H9 (cell line): ENCODE measurements at regions not wholly inside any gene's neighbourhood (a gene's known extent, or its start where the extent isn't known, plus 50 kb on each side); places are given as distances from the start of the nearest gene placed in this dataset.

Experiments
- DNase-seq: peaks from one replicate; pipeline ENCODE4 v3.0.0-alpha.2; 2017
- H2AFZ ChIP-seq: one replicate; pipeline ENCODE4 v1.6.1; 2013; ENCODE audit warnings: mild to moderate bottlenecking, low read length, control low read depth, moderate library complexity
- H2AK5ac ChIP-seq: 2 replicates; pipeline ENCODE4 v1.6.1; 2013; ENCODE audit warnings: low read length, control low read depth, mixed read lengths; ENCODE audit not compliant: insufficient read length
- H2BK120ac ChIP-seq: one replicate; pipeline ENCODE4 v1.6.1; 2013; ENCODE audit warnings: low read depth, mild to moderate bottlenecking, low read length, control low read depth, inconsistent platforms; ENCODE audit not compliant: poor library complexity, severe bottlenecking
- H2BK12ac ChIP-seq: 2 replicates; pipeline ENCODE4 v1.6.1; 2013; ENCODE audit warnings: low read length, control low read depth, mixed read lengths, low read depth; ENCODE audit not compliant: insufficient read length
- H2BK15ac ChIP-seq: 2 replicates; pipeline ENCODE4 v1.6.1; 2013; ENCODE audit warnings: low read depth, low read length, control low read depth
- H2BK20ac ChIP-seq: one replicate; pipeline ENCODE4 v1.6.1; 2013; ENCODE audit warnings: low read depth, mild to moderate bottlenecking, low read length, control low read depth, inconsistent platforms; ENCODE audit not compliant: poor library complexity, severe bottlenecking
- H2BK5ac ChIP-seq: 2 replicates; pipeline ENCODE4 v1.6.1; 2013; ENCODE audit warnings: low read length, control low read depth, mixed read lengths; ENCODE audit not compliant: insufficient read length
- H3K14ac ChIP-seq: 2 replicates; pipeline ENCODE4 v1.6.1; 2013; ENCODE audit warnings: low read length, control low read depth; ENCODE audit not compliant: insufficient read depth
- H3K18ac ChIP-seq: 2 replicates; pipeline ENCODE4 v1.6.1; 2013; ENCODE audit warnings: low read depth, mild to moderate bottlenecking, mixed read lengths, low read length, control low read depth; ENCODE audit not compliant: insufficient read length
- H3K23ac ChIP-seq: 2 replicates; pipeline ENCODE4 v1.6.1; 2013; ENCODE audit warnings: low read length, control low read depth, mixed read lengths, low read depth; ENCODE audit not compliant: insufficient read length
- H3K23me2 ChIP-seq: 2 replicates; pipeline ENCODE4 v1.6.1; 2013; ENCODE audit warnings: low read depth, mild to moderate bottlenecking, mixed read lengths, low read length, control low read depth; ENCODE audit not compliant: insufficient read length, poor library complexity, severe bottlenecking
- H3K27ac ChIP-seq: 2 replicates; pipeline ENCODE4 v1.5.1; 2013; ENCODE audit warnings: low read length, control low read depth, mixed read lengths, low read depth; ENCODE audit not compliant: insufficient read length
- H3K27me3 ChIP-seq: 2 replicates; pipeline ENCODE4 v1.6.1; 2013; ENCODE audit warnings: low read length, control low read depth, inconsistent platforms; ENCODE audit not compliant: insufficient read depth
- H3K4ac ChIP-seq: 2 replicates; pipeline ENCODE4 v1.6.1; 2013; ENCODE audit warnings: low read depth, mild to moderate bottlenecking, control low read depth, inconsistent platforms, low read length, moderate library complexity
- H3K4me1 ChIP-seq: 2 replicates; pipeline ENCODE4 v1.6.1; 2013; ENCODE audit warnings: low read length, control low read depth, inconsistent platforms; ENCODE audit not compliant: insufficient read depth
- H3K4me2 ChIP-seq: 2 replicates; pipeline ENCODE4 v1.6.1; 2013; ENCODE audit warnings: low read length, control low read depth, mixed read lengths; ENCODE audit not compliant: insufficient read length, insufficient read depth
- H3K56ac ChIP-seq: 2 replicates; pipeline ENCODE4 v1.6.1; 2013; ENCODE audit warnings: low read depth, mild to moderate bottlenecking, mixed read lengths, low read length, control low read depth; ENCODE audit not compliant: insufficient read length
- H3K79me1 ChIP-seq: 2 replicates; pipeline ENCODE4 v1.6.1; 2013; ENCODE audit warnings: low read depth, mild to moderate bottlenecking, moderate library complexity, low read length, control low read depth, inconsistent platforms; ENCODE audit not compliant: insufficient read depth, poor library complexity, severe bottlenecking
- H3K79me2 ChIP-seq: 2 replicates; pipeline ENCODE4 v1.6.1; 2013; ENCODE audit warnings: low read length, control low read depth, inconsistent platforms; ENCODE audit not compliant: insufficient read depth
- H3K9ac ChIP-seq: 2 replicates; pipeline ENCODE4 v1.6.1; 2013; ENCODE audit warnings: low read length, control low read depth, mixed read lengths; ENCODE audit not compliant: insufficient read length; ENCODE audit errors: extremely low read depth
- H3K9me3 ChIP-seq: one replicate; pipeline ENCODE4 v1.6.1; 2013; ENCODE audit warnings: low read depth, low read length, inconsistent platforms; ENCODE audit not compliant: control insufficient read depth
- H3T11ph ChIP-seq: one replicate; pipeline ENCODE4 v1.6.1; 2013; ENCODE audit warnings: mild to moderate bottlenecking, low read length, control low read depth, inconsistent platforms
- H4K20me1 ChIP-seq: one replicate; pipeline ENCODE4 v1.6.1; 2013; ENCODE audit not compliant: control insufficient read depth, insufficient read length, insufficient read depth
- H4K5ac ChIP-seq: 2 replicates; pipeline ENCODE4 v1.6.1; 2013; ENCODE audit warnings: low read depth, mild to moderate bottlenecking, mixed read lengths, low read length, control low read depth; ENCODE audit not compliant: insufficient read length
- H4K8ac ChIP-seq: replicated peaks from 2 replicates; pipeline ENCODE4 v1.6.1; 2013; ENCODE audit warnings: low read length, control low read depth, mixed read lengths, low read depth; ENCODE audit not compliant: insufficient read length
- H4K91ac ChIP-seq: 2 replicates; pipeline ENCODE4 v1.6.1; 2013; ENCODE audit warnings: low read depth, mild to moderate bottlenecking, moderate library complexity, mixed read lengths, low read length, control low read depth; ENCODE audit not compliant: insufficient read length
- H3K27ac Mint-ChIP-seq, 3 experiments: 2 replicates in 2 of 3; 3 replicates in 1 of 3; pipeline ENCODE4 v1.8.0; 2020 to 2021; ENCODE audit warnings: mixed read lengths in 3 of 3, mild to moderate bottlenecking in 1 of 3, moderate library complexity in 1 of 3
- H3K27me3 Mint-ChIP-seq: 2 replicates; pipeline ENCODE4 v1.8.0; 2021; ENCODE audit warnings: low read depth, mild to moderate bottlenecking, moderate library complexity, mixed read lengths
- H3K36me3 Mint-ChIP-seq, 3 experiments: 2 replicates in 2 of 3; 3 replicates in 1 of 3; pipeline ENCODE4 v1.8.0; 2020 to 2021; ENCODE audit warnings: low read depth in 3 of 3, mixed read lengths in 3 of 3; ENCODE audit not compliant: insufficient read depth in 1 of 3
- H3K4me1 Mint-ChIP-seq, 2 experiments: 2 replicates each; pipeline ENCODE4 v1.8.0; 2020; ENCODE audit warnings: mixed read lengths in 2 of 2
- H3K4me3 Mint-ChIP-seq, 2 experiments: 2 replicates in 1 of 2; 3 replicates in 1 of 2; pipeline ENCODE4 v1.8.0; 2020 to 2021; ENCODE audit warnings: mild to moderate bottlenecking in 2 of 2, mixed read lengths in 2 of 2, moderate library complexity in 1 of 2
- H3K9me3 Mint-ChIP-seq, 2 experiments: 2 replicates in 1 of 2; 3 replicates in 1 of 2; pipeline ENCODE4 v1.8.0; 2020; ENCODE audit warnings: mild to moderate bottlenecking in 2 of 2, mixed read lengths in 2 of 2, moderate library complexity in 1 of 2
- WGBS: extraction: QIAGEN DNeasy Blood & Tissue Kit; methylation state at CpG from one replicate; pipeline ENCODE4 v1.1.7; 2013; ENCODE audit warnings: missing lambda C conversion rate, low lambda C conversion rate, mixed read lengths; ENCODE audit not compliant: insufficient read length; ENCODE audit errors: extremely low coverage; 5-methylcytosine and 5-hydroxymethylcytosine counted together
- TF ChIP-seq, protein P1 (sequence below): fragments of 200-600 bp; sonication (generic); conservative IDR thresholded peaks from 3 replicates; pipeline ENCODE4 v1.8.0; 2021; ENCODE audit warnings: antibody characterized with exemption, mild to moderate bottlenecking

DNA sequence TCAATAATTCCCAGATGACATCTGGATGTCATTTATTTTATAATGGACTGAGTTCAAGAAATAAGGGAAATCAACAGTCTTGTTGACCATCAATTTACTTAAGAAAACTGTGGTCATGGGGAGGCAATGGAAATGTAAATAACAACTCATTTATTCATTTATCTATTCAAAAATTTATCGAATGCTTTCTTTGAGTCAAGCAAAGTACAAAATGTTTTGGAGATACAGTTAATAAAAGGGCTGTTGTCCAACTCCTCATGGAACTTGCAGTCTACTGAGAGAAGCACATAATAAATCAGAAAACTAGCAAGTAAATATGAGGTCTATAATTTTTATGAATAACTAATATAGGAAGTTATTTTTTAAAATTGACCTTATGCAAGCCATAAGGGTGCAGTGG is 65.5 kb upstream of the KITLG start:
- Histone ChIP-seq H3K79me1 (no peaks in the 10 kb centered on the region), H2BK20ac (no peak overlapping the region), H3K9ac (no peak overlapping the region), H3K4ac (no peak overlapping the region), H3K56ac (no peak overlapping the region), H3K9me3 (no peaks in the 10 kb centered on the region), H2AFZ (no peak overlapping the region), H4K8ac (no peak overlapping the region), H2BK5ac (no peak overlapping the region), H3K79me2 (no peaks in the 10 kb centered on the region), H3K23me2 (no peaks in the 10 kb centered on the region), H3K18ac (no peak overlapping the region), H4K91ac (no peak overlapping the region), H2BK120ac (no peak overlapping the region), H2BK12ac (no peak overlapping the region), H2BK15ac (no peak overlapping the region), H3K4me1 (no peaks in the 10 kb centered on the region), H4K5ac (no peak overlapping the region), H3K14ac (no peak overlapping the region), H4K20me1 (no peaks in the 10 kb centered on the region), H3T11ph (no peak overlapping the region), H2AK5ac (no peak overlapping the region), H3K23ac (no peak overlapping the region), H3K27ac (no peak overlapping the region), H3K4me2 (no peak overlapping the region), H3K27me3 (no peaks in the 10 kb centered on the region)
- Mint-ChIP-seq H3K27ac (no peak overlapping the region), H3K36me3 (no peaks in the 10 kb centered on the region), H3K4me1 (peaks cover 0 to 5% of the 10 kb centered on the region in 2 experiments; a peak in 2 of 4 replicates), H3K4me3 (no peak overlapping the region), H3K9me3 (no peaks in the 10 kb centered on the region), H3K27me3 (no peaks in the 10 kb centered on the region; the same call in 1 of the 2 replicates)
- TF ChIP-seq, protein P1, sequence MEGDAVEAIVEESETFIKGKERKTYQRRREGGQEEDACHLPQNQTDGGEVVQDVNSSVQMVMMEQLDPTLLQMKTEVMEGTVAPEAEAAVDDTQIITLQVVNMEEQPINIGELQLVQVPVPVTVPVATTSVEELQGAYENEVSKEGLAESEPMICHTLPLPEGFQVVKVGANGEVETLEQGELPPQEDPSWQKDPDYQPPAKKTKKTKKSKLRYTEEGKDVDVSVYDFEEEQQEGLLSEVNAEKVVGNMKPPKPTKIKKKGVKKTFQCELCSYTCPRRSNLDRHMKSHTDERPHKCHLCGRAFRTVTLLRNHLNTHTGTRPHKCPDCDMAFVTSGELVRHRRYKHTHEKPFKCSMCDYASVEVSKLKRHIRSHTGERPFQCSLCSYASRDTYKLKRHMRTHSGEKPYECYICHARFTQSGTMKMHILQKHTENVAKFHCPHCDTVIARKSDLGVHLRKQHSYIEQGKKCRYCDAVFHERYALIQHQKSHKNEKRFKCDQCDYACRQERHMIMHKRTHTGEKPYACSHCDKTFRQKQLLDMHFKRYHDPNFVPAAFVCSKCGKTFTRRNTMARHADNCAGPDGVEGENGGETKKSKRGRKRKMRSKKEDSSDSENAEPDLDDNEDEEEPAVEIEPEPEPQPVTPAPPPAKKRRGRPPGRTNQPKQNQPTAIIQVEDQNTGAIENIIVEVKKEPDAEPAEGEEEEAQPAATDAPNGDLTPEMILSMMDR, result no peak
- DNase-seq, result no peak
- WGBS, result no CpG with 5 or more reads among the region's 1 CpG
